Esophagus muscularis mucosa (tissue), 4 donors: ENCODE measurements at regions not wholly inside any gene's neighbourhood (a gene's known extent, or its start where the extent isn't known, plus 50 kb on each side); places are given as distances from the start of the nearest gene placed in this dataset.

ENCODE experiments used
- DNase-seq: peaks from one replicate; pipeline ENCODE4 v3.0.0-alpha.2; 2017; ENCODE audit errors: extremely low spot score
- H3K27ac ChIP-seq, 4 donors: fragments of 200-600 bp; sonication (generic); replicated peaks in 1 of 4; 1 replicate in 3 of 4; 2 replicates in 1 of 4; pipeline ENCODE4 v1.5.1; 2016 to 2019; ENCODE audit warnings: mild to moderate bottlenecking in 1 of 4
- H3K27me3 ChIP-seq, 4 donors: fragments of 200-600 bp; sonication (generic); one replicate each; pipeline versions ENCODE4 v1.5.1 to v1.6.0; 2016 to 2019
- H3K36me3 ChIP-seq, 4 donors: fragments of 200-600 bp; sonication (generic); one replicate each; pipeline ENCODE4 v1.5.1; 2016 to 2019
- H3K4me1 ChIP-seq, 4 donors: fragments of 200-600 bp; sonication (generic); one replicate each; pipeline ENCODE4 v1.5.1; 2016 to 2019
- H3K4me3 ChIP-seq, 4 donors: fragments of 200-600 bp; sonication (generic); 1 replicate in 2 of 4; 2 replicates in 2 of 4; pipeline ENCODE4 v1.5.1; 2016 to 2019; ENCODE audit warnings: mild to moderate bottlenecking in 4 of 4, moderate library complexity in 1 of 4
- H3K9me3 ChIP-seq, 4 donors: fragments of 200-600 bp; sonication (generic); 1 replicate in 3 of 4; 2 replicates in 1 of 4; pipeline ENCODE4 v1.5.1; 2016 to 2019
- CTCF ChIP-seq, 3 experiments: fragments of 200-600 bp in 2 of 3; fragments of 450-650 bp in 1 of 3; sonication (generic) in 2 of 3; IDR thresholded peaks; one replicate each; pipeline ENCODE4 v1.5.1; 2017 to 2019; ENCODE audit warnings: antibody characterized with exemption in 3 of 3, mild to moderate bottlenecking in 2 of 3, moderate library complexity in 1 of 3
- EP300 ChIP-seq: sonication (generic); formaldehyde crosslinking; IDR thresholded peaks from one replicate; pipeline ENCODE4 v1.6.1; 2017; ENCODE audit warnings: antibody characterized with exemption
- POLR2A ChIP-seq: fragments of 450-650 bp; IDR thresholded peaks from one replicate; pipeline ENCODE4 v1.6.1; 2017; ENCODE audit warnings: antibody characterized with exemption, moderate library complexity, mild to moderate bottlenecking, low read depth
- POLR2AphosphoS5 ChIP-seq, 2 donors: sonication (generic); formaldehyde crosslinking; IDR thresholded peaks; one replicate each; pipeline ENCODE4 v1.6.1; 2017; ENCODE audit warnings: antibody characterized with exemption in 2 of 2
- WGBS: methylation state at CpG from one replicate; pipeline ENCODE4 v1.1.5; 2018; 5-methylcytosine and 5-hydroxymethylcytosine counted together
- intact Hi-C: fragments of 100-400 bp; cut with DNase I; formaldehyde crosslinking; loops from one replicate; pipeline ENCODE4 v1.15.1; 2023

- no peaks in the 10 kb centered on the region for H3K36me3 ChIP-seq
- peaks cover 0 to 65% (median 0%) of the 10 kb centered on the region in 4 donors for H3K27me3 ChIP-seq
- 79% methylated on average over 18 of the region's 20 CpGs for WGBS
- H3K4me1 ChIP-seq: peaks cover 0 to 8% (median 0%) of the 10 kb centered on the region in 4 donors
- no peaks in the 10 kb centered on the region for H3K9me3 ChIP-seq
- no peak overlapping the region for H3K4me3 ChIP-seq
- intact Hi-C loops: no loop called here
- DNase-seq: no peak
- no peak overlapping the region for H3K27ac ChIP-seq
- TF ChIP-seq CTCF (IDR thresholded peaks at IDR 0.05) (no peak), EP300 (no peak), POLR2AphosphoS5 (IDR thresholded peaks at IDR 0.05) (no peak), POLR2A (no peak)
Observed at GRCh38 chr12:131349397-131350127, 361.3 kb upstream of the SFSWAP start.

- TF ChIP-seq POLR2AphosphoS5 (IDR thresholded peaks at IDR 0.05) (no peak), POLR2A (no peak), CTCF (IDR thresholded peaks at IDR 0.05) (no peak), EP300 (no peak)
- Histone ChIP-seq H3K4me3 (no peak overlapping the region), H3K4me1 (peaks cover 0 to 8% (median 0%) of the 10 kb centered on the region in 4 donors), H3K36me3 (no peaks in the 10 kb centered on the region), H3K27me3 (peaks cover 0 to 63% (median 0%) of the 10 kb centered on the region in 4 donors), H3K9me3 (no peaks in the 10 kb centered on the region), H3K27ac (no peak overlapping the region)
- no peak for DNase-seq
- intact Hi-C loops: no loop called here
- WGBS: 73% methylated on average over 2 of the region's 3 CpGs
Observed at GRCh38 chr12:131350943-131351318, 360.0 kb upstream of the SFSWAP start.

- peaks cover 0 to 63% (median 0%) of the 10 kb centered on the region in 4 donors for H3K27me3 ChIP-seq
- no peaks in the 10 kb centered on the region for H3K9me3 ChIP-seq
- H3K4me3 ChIP-seq: no peak overlapping the region
- H3K27ac ChIP-seq: no peak overlapping the region
- no peak for DNase-seq
- TF ChIP-seq POLR2AphosphoS5 (IDR thresholded peaks at IDR 0.05) (no peak), POLR2A (no peak)
- H3K4me1 ChIP-seq: peaks cover 0 to 8% (median 0%) of the 10 kb centered on the region in 4 donors
- no peaks in the 10 kb centered on the region for H3K36me3 ChIP-seq
- 72% methylated on average over 4 of the region's 5 CpGs for WGBS
- intact Hi-C loops: no loop called here
Observed at GRCh38 chr12:131351319-131352028, 359.4 kb upstream of the SFSWAP start.

- Histone ChIP-seq H3K27me3 (peaks cover 0 to 63% (median 0%) of the 10 kb centered on the region in 4 donors), H3K36me3 (no peaks in the 10 kb centered on the region), H3K4me1 (peaks cover 0 to 8% (median 0%) of the 10 kb centered on the region in 4 donors), H3K4me3 (no peak overlapping the region), H3K9me3 (no peaks in the 10 kb centered on the region), H3K27ac (no peak overlapping the region)
- 96% methylated on average over 17 of the region's 21 CpGs for WGBS
- no peak for TF ChIP-seq CTCF (IDR thresholded peaks at IDR 0.05)
- intact Hi-C loops: no loop called here
- no peak for DNase-seq
Observed at GRCh38 chr12:131352296-131352900, 358.5 kb upstream of the SFSWAP start.

- DNase-seq: no peak
- no peak overlapping the region for H3K27ac ChIP-seq
- H3K4me3 ChIP-seq: no peak overlapping the region
- H3K9me3 ChIP-seq: no peaks in the 10 kb centered on the region
- TF ChIP-seq CTCF (IDR thresholded peaks at IDR 0.05): no peak
- H3K27me3 ChIP-seq: peaks cover 0 to 58% (median 0%) of the 10 kb centered on the region in 4 donors
- peaks cover 0 to 4% (median 0%) of the 10 kb centered on the region in 4 donors for H3K4me1 ChIP-seq
- intact Hi-C loops: no loop called here
- no peaks in the 10 kb centered on the region for H3K36me3 ChIP-seq
- WGBS: 53% methylated on average over 2 of the region's 2 CpGs
Observed at GRCh38 chr12:131353376-131353775, 357.5 kb upstream of the SFSWAP start.
